ENCODE measurements at regions not wholly inside any gene's neighbourhood (a gene's known extent, or its start where the extent isn't known, plus 50 kb on each side); places are given as distances from the start of the nearest gene placed in this dataset.

GRCh38 chr18:28789502-28789901 lies 612.6 kb upstream of the CDH2 start:
- TF ChIP-seq EZH2phosphoT487 (IDR thresholded peaks at IDR 0.05; ENCODE audit: low read depth, severe bottlenecking, unreplicated experiment) (no peak), CTCF (IDR thresholded peaks at IDR 0.05; ENCODE audit: poor library complexity) (no peak), EZH2 (IDR thresholded peaks at IDR 0.05; ENCODE audit: borderline replicate concordance) (no peak)

All from hepatocyte (in vitro differentiated cells).